ENCODE measurements at regions not wholly inside any gene's neighbourhood (a gene's known extent, or its start where the extent isn't known, plus 50 kb on each side); places are given as distances from the start of the nearest gene placed in this dataset.
"Not testable (repeated sequence)": the region's sequence is repeated elsewhere in the genome, so short reads cannot be mapped to it uniquely, and the experiment has no call there.

- H3K4me3 ChIP-seq; H3K79me2 ChIP-seq (ENCODE audit: control insufficient read depth, insufficient read depth, low read length); H3K9ac ChIP-seq (ENCODE audit: control insufficient read depth, insufficient read depth, low read length); H3K27me3 ChIP-seq (replicated peaks in 1 of 2; ENCODE audit: control insufficient read depth in 2 of 2, insufficient read depth in 2 of 2, low read length in 1 of 2); H3K27ac ChIP-seq (ENCODE audit: control insufficient read depth, insufficient read depth); ATAC-seq; in situ Hi-C loops (cut with MboI); H3K4me1 ChIP-seq (ENCODE audit: control insufficient read depth, insufficient read depth, low read length); H3K4me2 ChIP-seq (ENCODE audit: control insufficient read depth, insufficient read depth); DNase-seq (ENCODE audit: low read depth, low spot score); H3K9me3 ChIP-seq (replicated peaks; ENCODE audit: control insufficient read depth, insufficient read depth, low read length); FAIRE-seq; SMC1A ChIA-PET (ENCODE audit: uncharacterized antibody, unreplicated experiment); H4K20me1 ChIP-seq (ENCODE audit: control insufficient read depth, insufficient read depth); H2AFZ ChIP-seq (ENCODE audit: control insufficient read depth, low read depth, low read length); POLR2A ChIA-PET; BruUV-seq (replicated peaks); RAD21 ChIA-PET (ENCODE audit: unreplicated experiment); H3K36me3 ChIP-seq (ENCODE audit: control insufficient read depth in 2 of 2, insufficient read depth in 2 of 2, low read length in 1 of 2); intact Hi-C loops (cut with micrococcal nuclease; ENCODE audit: unreplicated experiment): not testable (repeated sequence)
- CTCF ChIA-PET, result interaction anchor here (1.2 kb wide), 1 partner anchor 15 kb away, joined by 4 read pairs; no protein-coding TSS in a partner anchor
- WGBS (ENCODE audit: insufficient coverage, insufficient replicate concordance, low lambda C conversion rate, missing lambda C conversion rate), result 100% methylated on average over 1 of the region's 1 CpG
These were observed 260.8 kb downstream of the C11orf87 start for GRCh38 chr11:109682788-109683187.

DNA sequence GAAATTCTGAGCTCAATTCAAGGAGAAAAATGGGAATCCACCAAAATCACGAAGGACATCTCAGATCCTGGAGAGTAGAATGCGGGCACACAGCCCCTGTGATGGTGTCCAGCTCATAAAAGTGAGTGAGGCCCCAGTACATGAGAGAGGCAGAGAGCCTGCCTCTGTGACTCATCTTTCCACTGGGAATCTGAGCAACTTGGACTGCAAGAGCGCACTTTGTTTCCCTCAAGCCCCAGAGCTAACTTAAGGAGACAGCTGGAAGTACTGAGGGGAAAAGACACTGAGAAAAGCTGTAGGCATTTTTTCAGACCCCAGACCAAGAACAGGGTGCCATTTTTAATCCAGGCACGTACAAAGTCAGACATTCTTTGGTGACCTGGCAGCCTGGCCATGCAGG, 273.7 kb downstream of the C11orf87 start:
- POLR2A ChIA-PET, result no interaction called here
- RAD21 ChIA-PET (ENCODE audit: unreplicated experiment), result interaction anchor here (0.6 kb wide), 1 partner anchor 65 kb away, joined by 3 read pairs; no protein-coding TSS in a partner anchor
- intact Hi-C loops (cut with micrococcal nuclease; ENCODE audit: unreplicated experiment) (no loop called here), in situ Hi-C loops (cut with MboI) (loop anchor here (5.0 to 10.0 kb wide), 2 partner anchors 911 to 993 kb away; no protein-coding TSS in a partner anchor)
- ATAC-seq, result no peak
- FAIRE-seq, result no peak
- Histone ChIP-seq H3K36me3 (ENCODE audit: control insufficient read depth in 2 of 2, insufficient read depth in 2 of 2, low read length in 1 of 2) (no peaks in the 10 kb centered on the region), H3K79me2 (ENCODE audit: control insufficient read depth, insufficient read depth, low read length) (no peaks in the 10 kb centered on the region), H2AFZ (ENCODE audit: control insufficient read depth, low read depth, low read length) (no peak overlapping the region), H3K4me1 (ENCODE audit: control insufficient read depth, insufficient read depth, low read length) (no peaks in the 10 kb centered on the region), H3K9me3 (replicated peaks; ENCODE audit: control insufficient read depth, insufficient read depth, low read length) (no peaks in the 10 kb centered on the region; the same call in 2 of the 3 replicates), H3K4me2 (ENCODE audit: control insufficient read depth, insufficient read depth) (no peak overlapping the region), H3K9ac (ENCODE audit: control insufficient read depth, insufficient read depth, low read length) (no peak overlapping the region), H3K27ac (ENCODE audit: control insufficient read depth, insufficient read depth) (no peak overlapping the region), H3K4me3 (no peak overlapping the region), H3K27me3 (replicated peaks in 1 of 2; ENCODE audit: control insufficient read depth in 2 of 2, insufficient read depth in 2 of 2, low read length in 1 of 2) (no peaks in the 10 kb centered on the region), H4K20me1 (ENCODE audit: control insufficient read depth, insufficient read depth) (no peaks in the 10 kb centered on the region)
- no peak for DNase-seq (ENCODE audit: low read depth, low spot score)
- SMC1A ChIA-PET (ENCODE audit: uncharacterized antibody, unreplicated experiment), result interaction anchor here (1.0 to 1.7 kb wide), 2 partner anchors 169 to 998 kb away, joined by 3 to 4 read pairs; no protein-coding TSS in a partner anchor
- BruUV-seq (replicated peaks), result no TSS peak
- CTCF ChIA-PET, result interaction anchor here (0.9 to 3.0 kb wide), 5 partner anchors 10 to 997 kb away, joined by 3 to 30 read pairs (median 5); no protein-coding TSS in a partner anchor
- TF ChIP-seq PAX8 (IDR thresholded peaks at IDR 0.05), result no peak
- no peak for TF ChIP-seq SIX5 (IDR thresholded peaks at IDR 0.05; ENCODE audit: low read depth, low read length, severe bottlenecking)
- TF ChIP-seq SMAD1 (IDR thresholded peaks at IDR 0.05; ENCODE audit: low read depth, partially characterized antibody), result no peak
- no peak for TF ChIP-seq CHD1 (IDR thresholded peaks at IDR 0.05; ENCODE audit: low read depth, low read length)
- no peak for TF ChIP-seq STAT1 (conservative IDR thresholded peaks at IDR 0.05)
- TF ChIP-seq KAT2A (conservative IDR thresholded peaks at IDR 0.05; ENCODE audit: control insufficient read depth, low read depth, low read length), result no peak
- TF ChIP-seq ZBTB40 (IDR thresholded peaks at IDR 0.05; ENCODE audit: borderline replicate concordance), result no peak
- no peak for TF ChIP-seq SPI1 (IDR thresholded peaks at IDR 0.05; ENCODE audit: borderline replicate concordance, insufficient read depth, low read depth, low read length)
- WGBS (ENCODE audit: insufficient coverage, insufficient replicate concordance, low lambda C conversion rate, missing lambda C conversion rate), result 23% methylated on average over 4 of the region's 4 CpGs
